ENCODE measurements at regions not wholly inside any gene's neighbourhood (a gene's known extent, or its start where the extent isn't known, plus 50 kb on each side); places are given as distances from the start of the nearest gene placed in this dataset.

DNA sequence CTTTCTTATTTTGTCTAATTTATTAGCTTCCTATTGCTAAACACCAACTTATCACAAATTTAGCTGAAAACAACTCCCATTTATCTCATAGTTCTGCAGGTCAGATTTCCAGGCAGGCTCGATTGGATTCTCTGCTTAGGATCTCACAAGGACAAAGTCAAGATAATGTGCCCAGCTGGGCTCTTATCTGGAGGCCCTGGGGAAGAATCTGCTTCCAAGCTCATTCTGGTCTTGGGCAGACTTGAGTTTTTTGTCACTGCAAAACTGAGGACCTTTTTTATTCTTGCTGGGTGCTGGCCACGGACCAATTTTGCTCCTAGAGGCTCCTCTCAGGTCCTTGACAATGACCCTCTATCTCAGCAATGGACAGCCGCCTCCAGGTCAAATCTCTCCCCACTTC, 215.5 kb downstream of the TRIB2 start:
- TF ChIP-seq, protein P1, sequence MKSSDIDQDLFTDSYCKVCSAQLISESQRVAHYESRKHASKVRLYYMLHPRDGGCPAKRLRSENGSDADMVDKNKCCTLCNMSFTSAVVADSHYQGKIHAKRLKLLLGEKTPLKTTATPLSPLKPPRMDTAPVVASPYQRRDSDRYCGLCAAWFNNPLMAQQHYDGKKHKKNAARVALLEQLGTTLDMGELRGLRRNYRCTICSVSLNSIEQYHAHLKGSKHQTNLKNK (CRISPR knock-in tag; IDR thresholded peaks at IDR 0.05), result no peak
- TF ChIP-seq ZBTB21 (CRISPR knock-in tag; IDR thresholded peaks at IDR 0.05; ENCODE audit: borderline replicate concordance), result no peak
- TF ChIP-seq NR1H2 (CRISPR knock-in tag; IDR thresholded peaks at IDR 0.05), result no peak
- no peak for TF ChIP-seq TP53 (CRISPR knock-in tag; IDR thresholded peaks at IDR 0.05)
- no peak for TF ChIP-seq ZNF423 (CRISPR knock-in tag; IDR thresholded peaks at IDR 0.05)
- TF ChIP-seq JUN (CRISPR knock-in tag; IDR thresholded peaks at IDR 0.05), result no peak
- TF ChIP-seq, protein P2, sequence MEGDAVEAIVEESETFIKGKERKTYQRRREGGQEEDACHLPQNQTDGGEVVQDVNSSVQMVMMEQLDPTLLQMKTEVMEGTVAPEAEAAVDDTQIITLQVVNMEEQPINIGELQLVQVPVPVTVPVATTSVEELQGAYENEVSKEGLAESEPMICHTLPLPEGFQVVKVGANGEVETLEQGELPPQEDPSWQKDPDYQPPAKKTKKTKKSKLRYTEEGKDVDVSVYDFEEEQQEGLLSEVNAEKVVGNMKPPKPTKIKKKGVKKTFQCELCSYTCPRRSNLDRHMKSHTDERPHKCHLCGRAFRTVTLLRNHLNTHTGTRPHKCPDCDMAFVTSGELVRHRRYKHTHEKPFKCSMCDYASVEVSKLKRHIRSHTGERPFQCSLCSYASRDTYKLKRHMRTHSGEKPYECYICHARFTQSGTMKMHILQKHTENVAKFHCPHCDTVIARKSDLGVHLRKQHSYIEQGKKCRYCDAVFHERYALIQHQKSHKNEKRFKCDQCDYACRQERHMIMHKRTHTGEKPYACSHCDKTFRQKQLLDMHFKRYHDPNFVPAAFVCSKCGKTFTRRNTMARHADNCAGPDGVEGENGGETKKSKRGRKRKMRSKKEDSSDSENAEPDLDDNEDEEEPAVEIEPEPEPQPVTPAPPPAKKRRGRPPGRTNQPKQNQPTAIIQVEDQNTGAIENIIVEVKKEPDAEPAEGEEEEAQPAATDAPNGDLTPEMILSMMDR (IDR thresholded peaks at IDR 0.05), result no peak
- TF ChIP-seq RORB (CRISPR knock-in tag; IDR thresholded peaks at IDR 0.05), result no peak
- no peak for TF ChIP-seq SP1 (CRISPR knock-in tag; conservative IDR thresholded peaks at IDR 0.05)
- no peak for TF ChIP-seq ZNF121 (CRISPR knock-in tag; IDR thresholded peaks at IDR 0.05)
- TF ChIP-seq, protein P3, sequence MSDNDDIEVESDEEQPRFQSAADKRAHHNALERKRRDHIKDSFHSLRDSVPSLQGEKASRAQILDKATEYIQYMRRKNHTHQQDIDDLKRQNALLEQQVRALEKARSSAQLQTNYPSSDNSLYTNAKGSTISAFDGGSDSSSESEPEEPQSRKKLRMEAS (CRISPR knock-in tag; IDR thresholded peaks at IDR 0.05), result no peak
- TF ChIP-seq, protein P4, sequence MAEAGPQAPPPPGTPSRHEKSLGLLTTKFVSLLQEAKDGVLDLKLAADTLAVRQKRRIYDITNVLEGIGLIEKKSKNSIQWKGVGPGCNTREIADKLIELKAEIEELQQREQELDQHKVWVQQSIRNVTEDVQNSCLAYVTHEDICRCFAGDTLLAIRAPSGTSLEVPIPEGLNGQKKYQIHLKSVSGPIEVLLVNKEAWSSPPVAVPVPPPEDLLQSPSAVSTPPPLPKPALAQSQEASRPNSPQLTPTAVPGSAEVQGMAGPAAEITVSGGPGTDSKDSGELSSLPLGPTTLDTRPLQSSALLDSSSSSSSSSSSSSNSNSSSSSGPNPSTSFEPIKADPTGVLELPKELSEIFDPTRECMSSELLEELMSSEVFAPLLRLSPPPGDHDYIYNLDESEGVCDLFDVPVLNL (CRISPR knock-in tag; IDR thresholded peaks at IDR 0.05; ENCODE audit: borderline replicate concordance, low read depth), result no peak

Measured in WTC11 (cell line).